GM12873 (cell line): ENCODE measurements at regions not wholly inside any gene's neighbourhood (a gene's known extent, or its start where the extent isn't known, plus 50 kb on each side); places are given as distances from the start of the nearest gene placed in this dataset.

Experiments
- TF ChIP-seq, protein P1 (sequence below): IDR thresholded peaks from 2 replicates; pipeline ENCODE4 v1.5.1; 2012; ENCODE audit warnings: low read depth, mild to moderate bottlenecking, moderate library complexity, low read length, control low read depth; ENCODE audit not compliant: insufficient read depth; ENCODE audit errors: missing control alignments

DNA sequence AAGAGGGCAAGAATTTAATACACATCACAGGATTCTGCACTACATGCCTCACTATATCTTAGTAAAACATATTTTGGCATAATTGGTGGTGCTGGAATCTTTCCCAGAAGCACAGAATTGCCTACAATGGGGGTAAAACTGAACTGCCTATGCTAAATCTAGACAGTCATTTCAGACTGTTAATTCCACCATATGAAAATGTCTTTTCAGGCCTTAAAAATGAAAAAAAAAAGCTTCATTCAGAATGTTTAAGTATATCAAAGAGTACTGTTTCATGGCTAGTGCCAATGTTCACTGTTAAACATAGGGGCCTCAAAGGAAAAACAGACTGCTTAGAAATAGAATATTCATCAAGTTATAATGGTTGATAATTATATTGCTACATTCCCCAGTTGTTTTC, 797.0 kb downstream of the PCDH19 start:
- TF ChIP-seq, protein P1, sequence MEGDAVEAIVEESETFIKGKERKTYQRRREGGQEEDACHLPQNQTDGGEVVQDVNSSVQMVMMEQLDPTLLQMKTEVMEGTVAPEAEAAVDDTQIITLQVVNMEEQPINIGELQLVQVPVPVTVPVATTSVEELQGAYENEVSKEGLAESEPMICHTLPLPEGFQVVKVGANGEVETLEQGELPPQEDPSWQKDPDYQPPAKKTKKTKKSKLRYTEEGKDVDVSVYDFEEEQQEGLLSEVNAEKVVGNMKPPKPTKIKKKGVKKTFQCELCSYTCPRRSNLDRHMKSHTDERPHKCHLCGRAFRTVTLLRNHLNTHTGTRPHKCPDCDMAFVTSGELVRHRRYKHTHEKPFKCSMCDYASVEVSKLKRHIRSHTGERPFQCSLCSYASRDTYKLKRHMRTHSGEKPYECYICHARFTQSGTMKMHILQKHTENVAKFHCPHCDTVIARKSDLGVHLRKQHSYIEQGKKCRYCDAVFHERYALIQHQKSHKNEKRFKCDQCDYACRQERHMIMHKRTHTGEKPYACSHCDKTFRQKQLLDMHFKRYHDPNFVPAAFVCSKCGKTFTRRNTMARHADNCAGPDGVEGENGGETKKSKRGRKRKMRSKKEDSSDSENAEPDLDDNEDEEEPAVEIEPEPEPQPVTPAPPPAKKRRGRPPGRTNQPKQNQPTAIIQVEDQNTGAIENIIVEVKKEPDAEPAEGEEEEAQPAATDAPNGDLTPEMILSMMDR, result no peak

DNA sequence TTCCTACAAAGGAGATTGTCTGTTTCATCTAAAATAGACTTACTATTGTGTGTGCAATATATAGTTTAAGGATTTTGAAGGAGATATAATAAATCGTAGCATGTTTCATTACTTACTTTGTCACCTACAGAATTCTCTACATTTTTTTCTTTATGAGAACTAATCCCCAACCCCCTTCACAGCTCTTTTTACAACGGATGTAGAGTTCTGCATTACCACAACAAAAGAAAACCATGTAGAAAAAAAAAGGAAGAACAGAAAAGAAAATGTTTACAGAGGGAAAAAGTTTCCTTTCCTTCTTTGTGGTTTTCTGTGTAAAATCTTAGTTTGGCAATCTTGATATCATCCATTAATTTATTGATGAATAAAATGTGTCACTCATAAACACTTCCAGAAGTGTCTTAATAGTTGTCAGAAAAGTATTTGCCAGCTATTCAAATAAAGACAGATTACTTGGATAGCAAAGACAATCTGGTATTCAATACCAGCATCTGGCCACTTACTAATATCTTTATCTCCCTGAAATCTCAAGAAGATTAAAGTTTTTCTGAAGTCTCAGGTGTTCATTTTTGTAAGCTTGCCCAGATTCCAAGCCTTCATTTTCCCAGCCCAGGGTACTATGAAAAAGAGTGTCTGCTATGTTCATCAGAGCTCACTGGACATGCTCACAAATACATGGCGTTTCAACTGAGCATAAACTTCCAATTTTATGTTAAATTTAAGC, 806.8 kb downstream of the PCDH19 start:
- TF ChIP-seq, protein P1, result no peak

DNA sequence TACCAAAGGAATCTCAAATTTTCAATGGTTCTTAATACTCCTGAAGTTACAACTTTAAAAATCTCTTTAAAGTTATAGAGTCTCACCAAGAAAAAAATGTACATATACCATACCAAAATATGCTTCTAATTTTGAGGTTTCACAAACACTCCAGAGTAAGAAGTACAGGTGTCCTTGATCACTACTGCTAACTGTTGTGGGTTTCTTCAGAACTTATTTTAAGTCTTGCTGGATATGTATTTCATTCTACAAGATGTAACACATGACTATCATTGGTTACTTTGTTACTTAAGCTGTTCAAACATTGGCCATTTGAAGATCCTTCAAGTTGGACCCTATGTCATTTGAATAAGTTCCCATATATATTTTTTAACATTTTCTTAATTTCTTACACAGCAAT, 808.0 kb downstream of the PCDH19 start:
- TF ChIP-seq, protein P1, result no peak

DNA sequence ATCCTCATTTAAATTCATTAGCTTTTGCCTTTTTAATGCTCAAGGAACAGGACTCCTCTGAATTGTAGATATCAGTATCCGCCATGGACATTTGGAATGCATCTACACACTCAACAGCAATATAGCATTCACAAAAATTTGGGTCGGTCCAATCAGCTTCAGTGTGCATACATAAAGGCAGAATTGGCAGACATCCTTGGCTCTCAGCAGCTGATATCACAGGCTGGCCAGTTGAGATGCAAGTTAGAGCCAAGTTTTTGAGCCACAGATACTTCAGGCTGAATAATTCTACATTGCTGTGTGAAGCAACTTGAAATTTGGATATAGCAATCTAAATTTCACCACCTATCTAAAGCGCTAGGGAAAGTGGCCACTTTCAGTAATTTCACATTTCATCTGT, 821.1 kb downstream of the PCDH19 start:
- TF ChIP-seq, protein P1, result no peak

DNA sequence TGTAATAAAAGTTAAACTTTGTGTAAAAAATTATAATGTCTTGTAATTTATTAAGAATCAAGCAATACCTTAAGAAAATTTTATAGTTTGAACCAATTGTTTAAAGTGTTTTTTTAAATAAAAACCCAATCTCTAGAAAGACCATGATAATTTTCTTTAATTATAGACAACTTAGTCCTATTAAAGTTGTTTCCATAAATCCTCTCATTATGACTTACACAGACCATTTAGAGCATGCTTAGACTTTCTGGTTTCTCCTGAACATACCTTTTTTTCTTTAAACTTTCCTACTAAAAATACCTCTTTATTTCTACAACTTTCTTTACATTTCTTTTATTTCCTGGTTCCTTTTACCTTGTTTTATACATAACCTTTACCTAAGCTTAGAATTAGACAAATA, 837.4 kb downstream of the PCDH19 start:
- TF ChIP-seq, protein P1, result no peak

DNA sequence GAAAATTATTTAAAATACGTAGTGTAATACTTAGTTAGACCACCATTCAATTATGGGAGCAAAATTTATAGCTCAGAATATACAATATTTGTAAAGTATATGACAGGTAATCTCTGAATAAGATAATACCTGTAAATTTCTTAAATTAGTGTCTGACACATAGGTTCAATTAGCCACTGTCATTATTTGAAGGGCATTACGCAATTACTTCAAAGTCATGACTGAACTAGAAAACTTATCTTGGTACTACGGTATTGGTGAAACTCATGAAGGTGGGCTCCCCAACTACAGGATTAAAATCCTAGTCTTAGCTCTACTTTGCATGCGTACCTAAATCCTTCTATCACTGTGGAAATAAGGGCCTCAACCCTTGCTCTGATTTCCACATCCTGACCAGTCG, 860.7 kb downstream of the PCDH19 start:
- TF ChIP-seq, protein P1, result no peak

DNA sequence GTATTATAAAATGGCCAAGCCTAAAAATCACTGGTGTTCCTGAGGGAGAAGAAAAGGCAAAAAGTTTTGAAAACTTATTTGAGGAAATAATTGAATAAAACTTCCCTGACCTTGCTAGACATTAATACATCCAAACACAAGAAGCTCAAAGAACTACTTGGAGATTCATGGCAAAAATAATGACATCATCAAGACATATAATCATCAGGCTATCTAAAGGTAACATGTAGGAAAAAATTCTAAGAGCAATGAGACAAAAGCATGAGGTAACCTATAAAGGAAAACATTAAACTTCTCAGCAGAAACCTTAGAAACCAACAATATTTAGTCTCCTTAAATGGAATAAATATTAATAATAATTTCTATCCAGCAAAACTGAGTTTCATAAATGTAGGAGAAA, 887.6 kb downstream of the PCDH19 start:
- TF ChIP-seq, protein P1, result no peak

DNA sequence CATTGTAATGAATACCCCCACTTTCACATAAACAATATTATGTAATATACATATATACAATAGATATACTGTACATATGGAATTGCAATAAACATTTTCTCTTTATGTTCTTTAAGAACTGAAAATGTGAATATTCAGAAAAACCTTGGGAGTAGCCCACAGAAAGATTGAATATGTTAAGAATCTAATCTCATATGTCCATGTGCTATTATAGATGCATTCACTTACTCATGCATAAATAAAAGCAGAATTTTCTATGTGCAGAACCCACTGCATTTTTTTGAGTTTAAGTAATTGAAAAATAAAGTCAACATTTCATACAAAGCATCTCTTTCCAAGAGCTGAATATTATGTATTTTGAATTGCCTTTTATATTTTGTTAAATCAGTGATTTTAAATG, 902.3 kb downstream of the PCDH19 start:
- TF ChIP-seq, protein P1, result no peak
